HL-60 (cell line): ENCODE measurements at regions not wholly inside any gene's neighbourhood (a gene's known extent, or its start where the extent isn't known, plus 50 kb on each side); places are given as distances from the start of the nearest gene placed in this dataset.

Experiments
- DNase-seq, 2 experiments: peaks; one replicate each; pipeline ENCODE4 v3.0.0-alpha.2; 2010 to 2020; ENCODE audit warnings: low read depth in 1 of 2, low spot score in 1 of 2
- H3K27ac ChIP-seq: fragments of 250-450 bp; sonication (Bioruptor Pico); replicated peaks from 2 replicates; pipeline ENCODE4 v1.5.1; 2020; ENCODE audit warnings: mild to moderate bottlenecking, moderate library complexity
- H3K27me3 ChIP-seq: fragments of 250-450 bp; sonication (Bioruptor Pico); 2 replicates; pipeline ENCODE4 v1.5.1; 2021; ENCODE audit warnings: mild to moderate bottlenecking, moderate library complexity; ENCODE audit not compliant: insufficient read depth, poor library complexity, severe bottlenecking
- H3K4me3 ChIP-seq: replicated peaks from 2 replicates; pipeline ENCODE4 v1.5.1; 2011; ENCODE audit warnings: mild to moderate bottlenecking, control low read depth, low read length; ENCODE audit not compliant: insufficient read depth
- CTCF ChIP-seq: IDR thresholded peaks from one replicate; pipeline ENCODE4 v1.5.1; 2011; ENCODE audit warnings: low read length, control low read depth, inconsistent platforms; ENCODE audit not compliant: insufficient read depth
- GABPA ChIP-seq: IDR thresholded peaks from 2 replicates; pipeline ENCODE4 v1.6.1; 2012; ENCODE audit warnings: low read depth
- POLR2AphosphoS5 ChIP-seq: IDR thresholded peaks from 2 replicates; pipeline ENCODE4 v1.6.1; 2012; ENCODE audit warnings: low read depth
- REST ChIP-seq: IDR thresholded peaks from 2 replicates; pipeline ENCODE4 v1.6.1; 2012; ENCODE audit warnings: low read depth; ENCODE audit not compliant: insufficient replicate concordance
- SPI1 ChIP-seq: IDR thresholded peaks from 2 replicates; pipeline ENCODE4 v1.6.1; 2012; ENCODE audit warnings: low read depth, mild to moderate bottlenecking, borderline replicate concordance

- Histone ChIP-seq H3K27ac (no peak overlapping the region), H3K27me3 (no peaks in the 10 kb centered on the region), H3K4me3 (no peak overlapping the region)
- no peak for TF ChIP-seq GABPA
- TF ChIP-seq POLR2AphosphoS5, result no peak
- TF ChIP-seq CTCF, result no peak
- no peak for TF ChIP-seq SPI1
- TF ChIP-seq REST, result no peak
- DNase-seq, result no peak
These were observed 513.4 kb upstream of the GHITM start for GRCh38 chr10:83625831-83626360.

- H3K27ac ChIP-seq, result no peak overlapping the region
- H3K4me3 ChIP-seq, result no peak overlapping the region
- no peak for DNase-seq
- H3K27me3 ChIP-seq, result no peaks in the 10 kb centered on the region
- TF ChIP-seq POLR2AphosphoS5, result no peak
- TF ChIP-seq REST, result no peak
- TF ChIP-seq CTCF, result no peak
- no peak for TF ChIP-seq GABPA
- no peak for TF ChIP-seq SPI1
These were observed 506.6 kb upstream of the GHITM start for GRCh38 chr10:83632701-83633100.

GRCh38 chr10:83633547-83633946, 505.8 kb upstream of the GHITM start:
- no peak overlapping the region for H3K27ac ChIP-seq
- DNase-seq, result no peak
- TF ChIP-seq SPI1, result no peak
- TF ChIP-seq CTCF, result no peak
- no peak for TF ChIP-seq REST
- H3K4me3 ChIP-seq, result no peak overlapping the region
- H3K27me3 ChIP-seq, result no peaks in the 10 kb centered on the region
